ENCODE measurements at regions not wholly inside any gene's neighbourhood (a gene's known extent, or its start where the extent isn't known, plus 50 kb on each side); places are given as distances from the start of the nearest gene placed in this dataset.

DNA sequence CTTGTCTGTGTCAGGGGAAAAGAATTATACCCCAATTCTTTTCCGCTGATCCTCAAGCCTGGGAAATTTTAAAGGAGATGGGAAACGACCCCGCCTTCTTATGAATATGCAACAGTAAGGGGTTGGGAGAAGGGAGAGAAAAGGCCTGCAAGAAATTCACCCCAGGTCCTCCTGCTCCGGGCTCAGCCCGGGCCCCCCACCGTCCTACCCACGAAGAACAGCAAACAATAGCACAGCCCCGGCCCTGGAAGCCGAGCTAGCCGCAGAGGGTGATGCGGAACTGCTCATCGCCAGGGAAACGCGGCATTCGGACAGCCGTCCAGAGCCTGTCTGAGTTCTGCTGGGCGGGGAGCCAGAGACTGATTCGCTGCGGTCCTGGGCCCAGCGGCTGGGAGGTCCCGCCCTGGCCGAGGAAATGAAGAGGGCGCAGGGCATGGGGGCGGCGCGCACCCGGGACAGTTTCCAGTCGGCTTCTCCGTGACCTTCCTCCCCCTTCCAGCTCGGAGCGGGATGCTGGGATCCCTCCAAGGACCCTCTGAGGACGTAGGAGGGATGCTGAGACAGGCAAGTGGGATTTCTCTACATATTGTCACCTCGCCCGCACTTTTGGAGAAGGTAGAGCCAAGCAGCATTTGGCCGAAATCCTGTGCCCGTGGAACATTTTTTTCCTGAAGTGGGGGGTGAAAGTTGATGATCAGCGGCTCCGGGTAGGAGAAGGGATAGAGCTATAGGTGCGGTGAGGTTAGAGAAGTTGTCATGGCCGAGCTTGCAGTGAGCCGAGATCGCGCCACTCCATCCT is 82.3 kb upstream of the C1QTNF9B start:
- dilution Hi-C loops (cut with MboI; ENCODE audit: extremely low pct_ligation_motif_present, low sequenced_read_pairs) = no loop called here
- BruUV-seq (replicated peaks) = no TSS peak
- H3K9ac ChIP-seq (replicated peaks; ENCODE audit: extremely low read depth, insufficient read depth, low read length) = peak overlapping the region; percentile 54
- no peaks in the 10 kb centered on the region for H3K36me3 ChIP-seq (ENCODE audit: control insufficient read depth in 2 of 2, extremely low read depth in 1 of 2, insufficient read depth in 2 of 2, low read length in 2 of 2)
- H3K4me3 ChIP-seq (replicated peaks in 1 of 3; ENCODE audit: insufficient read depth in 1 of 3, low read depth in 1 of 3, low read length in 3 of 3) = peak overlapping the region; percentile 41 to 82 (median 57)
- H3K9me1 ChIP-seq (replicated peaks; ENCODE audit: control insufficient read depth, extremely low read depth, insufficient read depth, low read length) = no peaks in the 10 kb centered on the region
- peak overlapping the region; percentile 93 for H3K4me2 ChIP-seq (ENCODE audit: insufficient read depth, low read length)
- peak; percentile 94 for FAIRE-seq
- H2AFZ ChIP-seq (ENCODE audit: low read depth, low read length) = peak overlapping the region; percentile 95
- TF ChIP-seq, protein P1, sequence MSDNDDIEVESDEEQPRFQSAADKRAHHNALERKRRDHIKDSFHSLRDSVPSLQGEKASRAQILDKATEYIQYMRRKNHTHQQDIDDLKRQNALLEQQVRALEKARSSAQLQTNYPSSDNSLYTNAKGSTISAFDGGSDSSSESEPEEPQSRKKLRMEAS (IDR thresholded peaks at IDR 0.05; ENCODE audit: insufficient read depth, insufficient read length) = no peak
- TF ChIP-seq EZH2 (IDR thresholded peaks at IDR 0.05; ENCODE audit: borderline replicate concordance, low read depth, low read length, severe bottlenecking) = peak; percentile 33
- TF ChIP-seq, protein P2, sequence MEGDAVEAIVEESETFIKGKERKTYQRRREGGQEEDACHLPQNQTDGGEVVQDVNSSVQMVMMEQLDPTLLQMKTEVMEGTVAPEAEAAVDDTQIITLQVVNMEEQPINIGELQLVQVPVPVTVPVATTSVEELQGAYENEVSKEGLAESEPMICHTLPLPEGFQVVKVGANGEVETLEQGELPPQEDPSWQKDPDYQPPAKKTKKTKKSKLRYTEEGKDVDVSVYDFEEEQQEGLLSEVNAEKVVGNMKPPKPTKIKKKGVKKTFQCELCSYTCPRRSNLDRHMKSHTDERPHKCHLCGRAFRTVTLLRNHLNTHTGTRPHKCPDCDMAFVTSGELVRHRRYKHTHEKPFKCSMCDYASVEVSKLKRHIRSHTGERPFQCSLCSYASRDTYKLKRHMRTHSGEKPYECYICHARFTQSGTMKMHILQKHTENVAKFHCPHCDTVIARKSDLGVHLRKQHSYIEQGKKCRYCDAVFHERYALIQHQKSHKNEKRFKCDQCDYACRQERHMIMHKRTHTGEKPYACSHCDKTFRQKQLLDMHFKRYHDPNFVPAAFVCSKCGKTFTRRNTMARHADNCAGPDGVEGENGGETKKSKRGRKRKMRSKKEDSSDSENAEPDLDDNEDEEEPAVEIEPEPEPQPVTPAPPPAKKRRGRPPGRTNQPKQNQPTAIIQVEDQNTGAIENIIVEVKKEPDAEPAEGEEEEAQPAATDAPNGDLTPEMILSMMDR (IDR thresholded peaks at IDR 0.05; ENCODE audit: extremely low read depth in 1 of 2, insufficient read depth in 1 of 2, low read depth in 1 of 2, low read length in 2 of 2) = no peak
- H3K27me3 ChIP-seq (ENCODE audit: control insufficient read depth in 2 of 2, insufficient read depth in 2 of 2, low read length in 2 of 2) = peaks cover 1 to 2% of the 10 kb centered on the region in 2 experiments
- no peaks in the 10 kb centered on the region for H4K20me1 ChIP-seq (replicated peaks; ENCODE audit: control insufficient read depth, extremely low read depth, insufficient read depth, low read length)
- POLR2A ChIA-PET = no interaction called here
- DNase-seq (ENCODE audit: low read depth, low spot score) = peak; percentile 75
- CTCF ChIA-PET = interaction anchor here (1.7 to 2.4 kb wide), 3 partner anchors 10 to 58 kb away, joined by 4 to 13 read pairs (median 4); no protein-coding TSS in a partner anchor
- peak overlapping the region; percentile 22 for H3K27ac ChIP-seq (ENCODE audit: insufficient read depth, low read depth, low read length)
- H3K9me3 ChIP-seq (replicated peaks; ENCODE audit: control insufficient read depth, insufficient read depth, low read length) = no peaks in the 10 kb centered on the region
- peaks cover 10% of the 10 kb centered on the region for H3K4me1 ChIP-seq (ENCODE audit: control insufficient read depth, extremely low read depth, insufficient read depth, low read length)
- intact Hi-C loops (cut with micrococcal nuclease) = loop anchor here (5.0 kb wide), 1 partner anchor 57 kb away; no protein-coding TSS in a partner anchor
- H3K79me2 ChIP-seq (ENCODE audit: control insufficient read depth, insufficient read depth, low read length) = no peaks in the 10 kb centered on the region

All from endothelial cell of umbilical vein (primary cell).